Uterus (tissue), 3 donors: ENCODE measurements at regions not wholly inside any gene's neighbourhood (a gene's known extent, or its start where the extent isn't known, plus 50 kb on each side); places are given as distances from the start of the nearest gene placed in this dataset.

Experiments used
- DNase-seq, 2 donors: peaks; one replicate each; pipeline ENCODE4 v3.0.0-alpha.2; 2019 to 2020
- H3K27ac ChIP-seq, 2 donors: fragments of 200-600 bp; sonication (generic); 1 replicate in 1 of 2; 2 replicates in 1 of 2; pipeline ENCODE4 v1.5.1; 2016 to 2018
- H3K27me3 ChIP-seq, 2 donors: fragments of 200-600 bp; sonication (generic); one replicate each; pipeline ENCODE4 v1.5.1; 2018 to 2019; ENCODE audit warnings: control low read depth in 1 of 2
- H3K36me3 ChIP-seq, 2 donors: fragments of 200-600 bp; sonication (generic); one replicate each; pipeline ENCODE4 v1.5.1; 2019; ENCODE audit warnings: control low read depth in 1 of 2
- H3K4me1 ChIP-seq, 2 donors: fragments of 200-600 bp; sonication (generic); one replicate each; pipeline ENCODE4 v1.5.1; 2018 to 2019; ENCODE audit warnings: control low read depth in 1 of 2
- H3K4me3 ChIP-seq, 2 donors: fragments of 200-600 bp; sonication (generic); 1 replicate in 1 of 2; 2 replicates in 1 of 2; pipeline ENCODE4 v1.5.1; 2018 to 2019; ENCODE audit warnings: mild to moderate bottlenecking in 1 of 2
- H3K9me3 ChIP-seq, 2 donors: fragments of 200-600 bp; sonication (generic); one replicate each; pipeline ENCODE4 v1.5.1; 2019; ENCODE audit warnings: control low read depth in 1 of 2
- CTCF ChIP-seq, 4 experiments: fragments of 200-600 bp in 2 of 4; fragments of 450-650 bp in 2 of 4; sonication (generic) in 2 of 4; IDR thresholded peaks; one replicate each; pipeline ENCODE4 v1.5.1; 2016 to 2019; ENCODE audit warnings: antibody characterized with exemption in 4 of 4, mild to moderate bottlenecking in 2 of 4, moderate library complexity in 1 of 4
- POLR2A ChIP-seq, 2 donors: fragments of 450-650 bp; IDR thresholded peaks; one replicate each; pipeline ENCODE4 v1.6.1; 2016; ENCODE audit warnings: antibody characterized with exemption in 2 of 2, mild to moderate bottlenecking in 1 of 2, moderate library complexity in 1 of 2
- intact Hi-C: fragments of 100-400 bp; cut with DNase I; formaldehyde crosslinking; loops from one replicate; pipeline ENCODE4 v1.15.1; 2023; ENCODE audit warnings: low total_unique reads
- donor health status: DM: yes; HTN: yes; CAD: no.

GRCh38 chr13:99129050-99129449, 71.6 kb upstream of the UBAC2 start:
- Histone ChIP-seq H3K4me3 (no peak overlapping the region), H3K4me1 (no peaks in the 10 kb centered on the region), H3K9me3 (no peaks in the 10 kb centered on the region), H3K27me3 (no peaks in the 10 kb centered on the region), H3K27ac (no peak overlapping the region), H3K36me3 (no peaks in the 10 kb centered on the region)
- intact Hi-C loops, result no loop called here
- DNase-seq, result no peak
- TF ChIP-seq POLR2A (IDR thresholded peaks at IDR 0.05), result no peak
- no peak for TF ChIP-seq CTCF (IDR thresholded peaks at IDR 0.05)

DNA sequence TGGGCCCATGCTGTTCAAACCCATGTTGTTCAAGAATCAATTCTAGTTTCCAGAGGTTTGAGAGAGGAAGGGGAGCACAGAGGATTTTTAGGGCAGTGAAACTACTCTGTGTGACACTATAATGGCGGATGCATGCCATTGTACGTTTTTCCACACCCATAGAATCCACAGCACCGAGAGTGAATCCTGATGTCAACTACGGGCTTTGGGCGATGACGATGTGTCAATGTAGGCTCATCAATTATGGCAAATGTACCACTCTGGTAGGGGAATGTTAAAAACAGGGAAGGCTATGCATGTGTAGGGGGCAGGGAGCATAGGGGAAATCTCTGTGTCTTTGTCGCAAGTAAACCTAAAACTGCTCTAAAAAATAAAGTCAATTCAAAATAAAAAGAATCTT, 70.7 kb upstream of the UBAC2 start:
- no peaks in the 10 kb centered on the region for H3K36me3 ChIP-seq
- no peak overlapping the region for H3K4me3 ChIP-seq
- no peak for TF ChIP-seq CTCF (IDR thresholded peaks at IDR 0.05)
- no peak for TF ChIP-seq POLR2A (IDR thresholded peaks at IDR 0.05)
- no peaks in the 10 kb centered on the region for H3K9me3 ChIP-seq
- no peaks in the 10 kb centered on the region for H3K27me3 ChIP-seq
- no peak overlapping the region for H3K27ac ChIP-seq
- intact Hi-C loops, result no loop called here
- no peak for DNase-seq
- H3K4me1 ChIP-seq, result no peaks in the 10 kb centered on the region

- Histone ChIP-seq H3K27me3 (no peaks in the 10 kb centered on the region), H3K4me1 (no peaks in the 10 kb centered on the region), H3K27ac (no peak overlapping the region), H3K36me3 (no peaks in the 10 kb centered on the region), H3K9me3 (no peaks in the 10 kb centered on the region), H3K4me3 (no peak overlapping the region)
- DNase-seq, result no peak
- intact Hi-C loops, result no loop called here
- TF ChIP-seq CTCF (IDR thresholded peaks at IDR 0.05), result no peak
- TF ChIP-seq POLR2A (IDR thresholded peaks at IDR 0.05), result no peak
Observed at GRCh38 chr13:99131410-99131809, 69.2 kb upstream of the UBAC2 start.

GRCh38 chr13:99132295-99132835, 68.3 kb upstream of the UBAC2 start:
- Histone ChIP-seq H3K27ac (no peak overlapping the region), H3K27me3 (no peaks in the 10 kb centered on the region), H3K4me1 (no peaks in the 10 kb centered on the region), H3K4me3 (no peak overlapping the region), H3K36me3 (no peaks in the 10 kb centered on the region), H3K9me3 (no peaks in the 10 kb centered on the region)
- DNase-seq, result no peak
- intact Hi-C loops, result no loop called here
- TF ChIP-seq CTCF (IDR thresholded peaks at IDR 0.05) (no peak), POLR2A (IDR thresholded peaks at IDR 0.05) (no peak)

GRCh38 chr13:99133230-99133629, 67.4 kb upstream of the UBAC2 start:
- H3K27me3 ChIP-seq, result no peaks in the 10 kb centered on the region
- H3K36me3 ChIP-seq, result no peaks in the 10 kb centered on the region
- H3K9me3 ChIP-seq, result no peaks in the 10 kb centered on the region
- no peak for TF ChIP-seq CTCF (IDR thresholded peaks at IDR 0.05)
- no peak for TF ChIP-seq POLR2A (IDR thresholded peaks at IDR 0.05)
- DNase-seq, result no peak
- intact Hi-C loops, result no loop called here
- no peak overlapping the region for H3K27ac ChIP-seq
- H3K4me1 ChIP-seq, result no peaks in the 10 kb centered on the region
- H3K4me3 ChIP-seq, result no peak overlapping the region
